Lung microvascular endothelial cell (primary cell): ENCODE measurements at regions not wholly inside any gene's neighbourhood (a gene's known extent, or its start where the extent isn't known, plus 50 kb on each side); places are given as distances from the start of the nearest gene placed in this dataset.
"Not testable (repeated sequence)": the region's sequence is repeated elsewhere in the genome, so short reads cannot be mapped to it uniquely, and the experiment has no call there.

Source experiments
- DNase-seq, 2 donors: peaks; one replicate each; pipeline versions ENCODE4 v3.0.0 to v3.0.0-alpha.2; 2010; ENCODE audit warnings: low read depth in 2 of 2

GRCh38 chr13:57909833-57910232, 278.3 kb downstream of the PCDH17 start:
- not testable (repeated sequence) for DNase-seq

GRCh38 chr13:57918086-57918485, 286.5 kb downstream of the PCDH17 start:
- DNase-seq = no peak

GRCh38 chr13:57918913-57919312, 287.4 kb downstream of the PCDH17 start:
- no peak for DNase-seq

GRCh38 chr13:57925250-57925649, 293.7 kb downstream of the PCDH17 start:
- no peak for DNase-seq

- DNase-seq = no peak
Measured at GRCh38 chr13:57925751-57926150, 294.2 kb downstream of the PCDH17 start.

GRCh38 chr13:57932061-57932460, 300.5 kb downstream of the PCDH17 start:
- no peak for DNase-seq

- no peak for DNase-seq
Measured at GRCh38 chr13:57933606-57934005, 302.1 kb downstream of the PCDH17 start.

- DNase-seq = no peak
Measured at GRCh38 chr13:57935965-57936364, 304.4 kb downstream of the PCDH17 start.

DNA sequence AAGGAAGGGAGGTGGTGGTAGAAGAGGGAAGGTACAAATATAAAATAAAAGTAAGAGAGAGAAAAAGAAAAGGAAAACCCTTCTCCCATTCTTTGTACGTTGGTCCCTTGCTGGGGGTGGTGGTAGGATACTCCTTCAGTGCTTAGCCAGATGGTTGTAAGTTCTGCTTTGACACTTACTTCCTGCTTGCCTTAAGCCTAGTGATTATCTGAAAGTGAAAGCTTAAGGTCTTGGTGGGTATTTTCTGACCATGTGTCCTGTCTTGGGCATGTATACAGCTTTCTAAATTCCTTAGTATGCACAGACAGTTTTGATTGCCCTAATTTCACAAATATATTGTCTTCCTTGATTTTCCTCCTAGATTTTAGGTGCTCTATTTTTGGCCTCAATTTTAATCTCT, 314.8 kb downstream of the PCDH17 start:
- DNase-seq = no peak

- DNase-seq = no peak
Measured at GRCh38 chr13:57948884-57949283, 317.3 kb downstream of the PCDH17 start.

DNA sequence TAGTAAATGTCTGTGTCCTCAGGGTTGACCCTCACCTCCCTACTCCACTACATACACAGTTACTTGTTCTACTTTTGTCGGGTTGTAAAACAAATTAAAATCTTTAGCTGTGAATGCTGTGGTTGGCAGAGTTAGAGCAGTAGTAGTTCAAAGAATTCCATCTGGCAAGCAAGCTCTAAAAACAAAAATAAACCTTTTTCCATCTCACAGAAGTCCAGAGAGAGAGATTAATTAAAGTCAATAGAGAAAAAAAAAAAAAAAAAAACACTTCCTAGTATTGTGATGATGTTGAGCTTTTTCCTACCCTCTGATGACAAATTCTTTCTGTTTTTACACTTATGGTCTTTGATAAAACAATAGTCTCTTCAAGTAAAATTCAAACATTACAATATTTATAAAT, 338.4 kb downstream of the PCDH17 start:
- DNase-seq = no peak

DNA sequence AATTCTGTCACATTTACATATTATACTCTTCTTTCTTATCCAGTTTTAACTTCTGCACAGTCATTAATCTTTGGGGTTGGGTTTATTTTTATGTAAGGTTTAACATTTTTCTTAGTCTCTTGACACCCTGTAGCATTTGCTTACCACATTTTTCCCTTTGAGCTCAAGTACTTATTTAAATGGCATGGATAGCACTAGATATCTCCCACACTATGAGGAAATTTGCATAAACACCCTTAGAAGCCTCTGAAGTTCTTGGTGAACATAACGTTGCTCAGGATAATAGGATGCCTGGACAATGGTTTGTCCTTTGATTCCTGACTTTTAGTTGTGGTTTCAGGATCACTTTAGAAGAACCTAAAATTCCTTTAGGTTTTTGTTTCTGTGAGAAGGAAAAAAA, 338.9 kb downstream of the PCDH17 start:
- DNase-seq = no peak

DNA sequence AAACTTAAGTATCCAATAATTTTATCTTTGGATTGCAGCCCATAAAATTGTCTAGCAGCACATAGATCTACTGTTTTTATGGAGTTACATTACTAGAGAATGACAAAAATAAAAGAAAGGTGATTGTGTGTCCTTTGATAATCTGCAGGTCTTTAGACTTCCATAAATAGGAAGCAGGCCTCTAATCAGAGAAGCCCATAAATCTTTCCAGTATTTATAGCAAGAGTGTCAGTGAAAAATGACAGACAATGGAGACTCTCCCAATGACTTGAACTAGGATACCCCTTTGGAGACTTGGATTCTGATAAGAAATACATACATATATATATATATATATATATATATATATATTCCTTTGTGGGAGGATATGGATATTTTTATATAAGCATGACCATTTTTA, 351.2 kb downstream of the PCDH17 start:
- no peak for DNase-seq

DNA sequence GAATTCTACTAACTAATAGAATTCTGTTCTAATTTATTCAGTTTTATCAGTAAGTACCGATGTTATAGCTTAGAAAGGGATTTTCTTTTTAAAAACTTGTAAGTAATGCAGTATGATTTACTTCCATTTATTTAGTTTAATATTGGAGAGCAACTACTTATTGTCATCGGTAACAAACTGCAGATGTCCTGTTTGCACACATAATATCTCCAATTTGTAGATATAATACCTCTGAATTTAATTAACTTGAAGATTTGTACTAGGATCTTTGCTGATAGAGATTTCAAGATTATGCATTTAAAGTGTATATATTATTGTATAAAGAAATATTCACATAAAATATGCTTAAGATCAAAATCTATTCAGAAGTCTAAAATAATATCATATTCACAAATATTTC, 356.7 kb downstream of the PCDH17 start:
- no peak for DNase-seq

GRCh38 chr13:57991041-57991440, 359.5 kb downstream of the PCDH17 start:
- DNase-seq = no peak

GRCh38 chr13:57992416-57992815, 360.9 kb downstream of the PCDH17 start:
- DNase-seq = no peak

GRCh38 chr13:57996717-57997116, 365.2 kb downstream of the PCDH17 start:
- DNase-seq = no peak

DNA sequence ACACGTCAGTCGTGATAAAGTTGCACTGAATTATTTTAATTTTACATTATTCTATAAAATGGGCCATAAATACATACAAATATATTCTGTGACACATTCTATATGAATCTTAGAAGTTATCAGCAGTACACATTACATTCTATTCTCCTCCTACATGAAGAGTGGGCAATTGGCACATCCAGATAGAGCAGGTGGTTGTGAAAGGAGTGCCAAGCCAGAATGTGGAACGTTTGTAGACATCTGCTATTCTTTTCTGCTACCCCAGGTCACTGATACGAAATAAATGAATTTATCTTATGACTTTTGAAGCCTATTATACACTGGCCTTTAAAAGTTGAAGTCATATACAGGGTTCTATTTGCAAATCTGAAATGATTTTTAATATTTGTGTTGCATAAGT, 373.2 kb downstream of the PCDH17 start:
- DNase-seq = no peak

GRCh38 chr13:58018020-58018419, 386.5 kb downstream of the PCDH17 start:
- no peak for DNase-seq

DNA sequence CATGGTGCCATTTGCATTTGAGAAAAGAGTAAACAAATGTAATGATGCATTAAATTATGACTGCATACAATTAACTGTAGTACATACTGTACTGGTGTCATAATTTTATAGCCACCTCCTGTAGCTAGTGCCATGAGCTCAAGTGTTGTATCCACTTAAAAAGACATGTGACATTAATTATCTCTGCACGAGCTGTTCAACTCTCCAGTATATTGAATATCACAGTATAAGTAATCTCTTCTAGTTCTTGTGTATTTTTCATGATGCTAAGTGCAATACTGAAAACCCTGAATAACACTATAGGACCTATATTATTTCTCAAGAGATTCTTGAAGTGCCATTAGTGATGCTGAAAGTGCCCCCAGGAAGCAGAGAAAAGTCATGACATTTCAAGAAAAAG, 387.3 kb downstream of the PCDH17 start:
- no peak for DNase-seq

DNA sequence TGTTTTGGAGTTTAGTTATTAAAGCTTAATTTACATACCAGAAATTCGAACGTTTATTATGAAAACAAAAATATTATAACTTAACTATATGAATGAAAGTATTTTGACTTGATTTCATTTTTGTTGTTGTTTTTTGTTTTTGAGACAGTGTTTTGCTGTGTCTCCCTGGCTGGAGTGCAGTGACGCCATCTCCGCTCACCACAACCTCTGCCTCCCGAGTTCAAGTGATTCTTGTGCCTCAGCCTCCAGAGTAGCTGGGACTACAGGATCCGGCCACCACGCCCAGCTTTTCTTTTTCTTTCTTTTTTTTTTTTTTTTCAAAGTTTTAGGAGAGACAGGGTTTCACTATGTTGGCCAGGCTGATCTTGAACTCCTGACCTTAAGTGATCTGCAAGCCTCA, 392.6 kb downstream of the PCDH17 start:
- DNase-seq = no peak

DNA sequence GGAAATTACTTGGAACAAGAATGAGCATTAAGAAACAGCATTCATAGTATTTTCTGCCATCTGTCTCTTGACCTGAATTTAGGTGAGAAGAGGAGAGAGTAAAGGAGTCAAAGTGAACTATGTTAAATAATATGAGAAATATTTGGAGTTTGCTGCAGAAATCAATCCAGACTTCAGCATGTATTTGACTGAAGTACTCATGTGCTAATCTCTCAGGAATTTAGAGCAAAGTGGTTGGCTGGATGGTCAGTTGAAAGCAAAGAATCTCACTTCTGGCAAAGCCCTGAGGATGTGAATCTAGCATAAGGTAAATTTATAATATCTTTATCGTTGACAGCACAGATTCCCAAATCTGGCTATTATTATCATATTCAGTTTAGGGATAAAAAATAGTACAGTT, 394.3 kb downstream of the PCDH17 start:
- DNase-seq = no peak

DNA sequence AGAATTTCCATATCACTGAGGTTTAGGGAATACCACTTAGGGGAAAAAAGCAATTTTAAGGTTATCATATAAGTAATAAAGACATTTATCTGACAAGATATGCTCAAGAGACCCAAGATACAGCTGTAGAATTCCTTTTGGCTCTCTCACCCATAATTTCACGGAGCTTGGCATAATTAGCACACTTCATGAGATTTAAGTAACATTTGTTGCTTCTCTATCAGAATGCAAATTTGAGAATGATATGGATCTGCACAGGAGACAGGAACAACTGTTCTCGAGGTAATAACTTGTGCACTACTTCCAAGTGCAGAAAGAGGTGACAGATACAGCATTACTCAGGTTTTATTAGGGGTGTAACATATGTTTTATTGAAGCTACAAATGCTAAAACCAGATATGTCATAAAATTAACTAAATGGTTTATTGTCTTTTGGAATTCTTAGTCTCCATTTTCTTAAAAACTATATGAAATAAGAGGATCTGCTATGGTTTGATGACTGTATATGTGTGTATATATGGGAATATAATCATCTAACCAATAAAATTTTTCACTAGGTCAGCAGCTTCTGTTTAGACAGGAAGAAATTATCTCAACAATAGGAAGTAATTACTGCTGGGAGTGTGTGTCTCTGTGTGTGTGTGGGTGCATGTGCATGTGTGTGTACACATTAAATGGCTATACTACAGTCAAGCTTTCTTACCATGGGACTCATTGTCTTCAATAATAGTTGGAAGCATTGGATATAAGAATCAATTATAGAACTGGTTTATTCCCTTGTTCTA, 401.3 kb downstream of the PCDH17 start:
- no peak for DNase-seq

DNA sequence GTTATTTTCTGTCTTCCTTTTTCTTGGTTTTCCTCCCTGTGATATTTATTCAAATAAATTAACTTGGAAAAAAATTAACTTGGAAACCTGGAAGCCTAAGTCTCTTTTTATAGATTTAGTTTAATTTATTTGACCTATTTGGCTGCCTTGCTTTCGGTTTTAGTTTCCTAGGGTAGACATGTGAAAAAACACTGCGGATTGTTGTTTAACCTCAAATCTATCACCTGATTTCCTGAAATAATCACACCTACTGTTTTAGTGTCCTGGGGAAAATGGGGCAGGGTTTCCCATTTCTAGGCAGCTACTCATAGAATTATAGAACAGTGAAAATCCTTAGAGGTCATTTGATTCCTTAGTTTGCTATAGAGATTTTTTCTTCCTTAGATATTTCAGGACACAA, 412.4 kb downstream of the PCDH17 start:
- no peak for DNase-seq
